ENCODE measurements at regions not wholly inside any gene's neighbourhood (a gene's known extent, or its start where the extent isn't known, plus 50 kb on each side); places are given as distances from the start of the nearest gene placed in this dataset.

DNA sequence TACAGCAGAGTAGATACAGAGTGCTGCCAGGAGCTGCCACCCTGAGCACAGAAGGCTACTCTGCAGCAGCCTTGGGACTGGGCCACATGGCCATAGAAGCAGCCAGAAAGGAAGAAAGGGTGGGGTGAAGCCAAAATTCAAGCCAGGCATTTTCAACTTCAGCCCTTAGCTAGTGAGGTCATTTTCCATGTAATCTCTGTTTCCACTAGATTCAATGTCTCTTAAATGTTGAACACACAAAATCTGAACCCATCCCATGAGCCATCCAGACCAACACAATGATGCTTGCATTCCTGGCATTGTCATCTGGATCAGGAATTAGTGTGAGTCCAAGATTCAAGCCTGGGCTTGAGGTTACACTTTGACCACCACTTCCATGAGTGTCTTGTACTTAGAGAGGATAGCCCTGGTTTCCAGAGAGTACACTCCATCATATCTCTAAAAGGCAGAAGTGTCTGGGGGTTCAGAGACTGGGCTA, 243.6 kb downstream of the OSR1 start:
- intact Hi-C loops (cut with micrococcal nuclease; ENCODE audit: unreplicated experiment): no loop called here
- CTCF ChIA-PET: interaction anchor here (0.6 kb wide), 1 partner anchor 324 kb away, joined by 4 read pairs; no protein-coding TSS in a partner anchor
- Mint-ChIP-seq H3K9me3 (ENCODE audit: low read depth, unreplicated experiment) (no peaks in the 10 kb centered on the region), H3K4me3 (ENCODE audit: low read depth, unreplicated experiment) (no peak overlapping the region), H3K4me1 (ENCODE audit: low read depth, unreplicated experiment) (no peaks in the 10 kb centered on the region), H3K27ac (ENCODE audit: unreplicated experiment) (no peak overlapping the region), H3K27me3 (ENCODE audit: unreplicated experiment) (no peaks in the 10 kb centered on the region), H3K36me3 (ENCODE audit: insufficient read depth, unreplicated experiment) (no peaks in the 10 kb centered on the region)
- no TSS peak for BruUV-seq (replicated peaks)
- no peak for DNase-seq
- TF ChIP-seq, protein P1, sequence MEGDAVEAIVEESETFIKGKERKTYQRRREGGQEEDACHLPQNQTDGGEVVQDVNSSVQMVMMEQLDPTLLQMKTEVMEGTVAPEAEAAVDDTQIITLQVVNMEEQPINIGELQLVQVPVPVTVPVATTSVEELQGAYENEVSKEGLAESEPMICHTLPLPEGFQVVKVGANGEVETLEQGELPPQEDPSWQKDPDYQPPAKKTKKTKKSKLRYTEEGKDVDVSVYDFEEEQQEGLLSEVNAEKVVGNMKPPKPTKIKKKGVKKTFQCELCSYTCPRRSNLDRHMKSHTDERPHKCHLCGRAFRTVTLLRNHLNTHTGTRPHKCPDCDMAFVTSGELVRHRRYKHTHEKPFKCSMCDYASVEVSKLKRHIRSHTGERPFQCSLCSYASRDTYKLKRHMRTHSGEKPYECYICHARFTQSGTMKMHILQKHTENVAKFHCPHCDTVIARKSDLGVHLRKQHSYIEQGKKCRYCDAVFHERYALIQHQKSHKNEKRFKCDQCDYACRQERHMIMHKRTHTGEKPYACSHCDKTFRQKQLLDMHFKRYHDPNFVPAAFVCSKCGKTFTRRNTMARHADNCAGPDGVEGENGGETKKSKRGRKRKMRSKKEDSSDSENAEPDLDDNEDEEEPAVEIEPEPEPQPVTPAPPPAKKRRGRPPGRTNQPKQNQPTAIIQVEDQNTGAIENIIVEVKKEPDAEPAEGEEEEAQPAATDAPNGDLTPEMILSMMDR (IDR thresholded peaks at IDR 0.05; ENCODE audit: unreplicated experiment): no peak

DNA sequence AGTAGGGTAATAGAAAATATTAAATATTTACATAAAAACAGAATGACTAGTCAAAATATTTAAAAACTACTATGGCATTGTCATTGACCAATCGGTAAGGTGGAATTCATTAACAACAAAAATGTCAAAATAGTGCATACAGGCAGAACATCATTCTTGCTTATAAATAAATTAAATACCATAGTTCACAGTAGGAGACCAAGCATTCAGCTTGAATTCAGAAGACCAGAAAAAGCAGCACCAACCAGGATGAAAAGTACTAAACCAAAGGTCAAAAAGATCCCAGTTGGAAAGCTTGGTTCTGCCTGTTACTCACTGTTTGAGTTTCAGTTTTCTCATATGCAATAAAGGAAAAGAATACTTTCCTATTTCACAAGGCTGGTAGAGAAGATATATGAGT, 244.3 kb downstream of the OSR1 start:
- CTCF ChIA-PET: no interaction called here
- TF ChIP-seq, protein P1 (IDR thresholded peaks at IDR 0.05; ENCODE audit: unreplicated experiment): no peak
- H3K9me3 Mint-ChIP-seq (ENCODE audit: low read depth, unreplicated experiment): no peaks in the 10 kb centered on the region
- H3K27me3 Mint-ChIP-seq (ENCODE audit: unreplicated experiment): no peaks in the 10 kb centered on the region
- intact Hi-C loops (cut with micrococcal nuclease; ENCODE audit: unreplicated experiment): no loop called here
- no peak overlapping the region for H3K4me3 Mint-ChIP-seq (ENCODE audit: low read depth, unreplicated experiment)
- H3K36me3 Mint-ChIP-seq (ENCODE audit: insufficient read depth, unreplicated experiment): no peaks in the 10 kb centered on the region
- H3K4me1 Mint-ChIP-seq (ENCODE audit: low read depth, unreplicated experiment): no peaks in the 10 kb centered on the region
- no TSS peak for BruUV-seq (replicated peaks)
- no peak overlapping the region for H3K27ac Mint-ChIP-seq (ENCODE audit: unreplicated experiment)
- no peak for DNase-seq

- CTCF ChIA-PET: no interaction called here
- no peaks in the 10 kb centered on the region for H3K36me3 Mint-ChIP-seq (ENCODE audit: insufficient read depth, unreplicated experiment)
- H3K9me3 Mint-ChIP-seq (ENCODE audit: low read depth, unreplicated experiment): no peaks in the 10 kb centered on the region
- H3K27me3 Mint-ChIP-seq (ENCODE audit: unreplicated experiment): no peaks in the 10 kb centered on the region
- H3K4me1 Mint-ChIP-seq (ENCODE audit: low read depth, unreplicated experiment): no peaks in the 10 kb centered on the region
- DNase-seq: no peak
- BruUV-seq (replicated peaks): no TSS peak
- intact Hi-C loops (cut with micrococcal nuclease; ENCODE audit: unreplicated experiment): no loop called here
- TF ChIP-seq, protein P1 (IDR thresholded peaks at IDR 0.05; ENCODE audit: unreplicated experiment): no peak
- no peak overlapping the region for H3K27ac Mint-ChIP-seq (ENCODE audit: unreplicated experiment)
- no peak overlapping the region for H3K4me3 Mint-ChIP-seq (ENCODE audit: low read depth, unreplicated experiment)
These were observed 247.1 kb downstream of the OSR1 start for GRCh38 chr2:19111354-19111753.

- no peaks in the 10 kb centered on the region for H3K27me3 Mint-ChIP-seq (ENCODE audit: unreplicated experiment)
- CTCF ChIA-PET: interaction anchor here (0.7 kb wide), 1 partner anchor 32 kb away, joined by 9 read pairs; no protein-coding TSS in a partner anchor
These were observed 248.9 kb downstream of the OSR1 start for GRCh38 chr2:19109518-19109917.

More at GRCh38 chr2:19109518-19109917, 248.9 kb downstream of the OSR1 start:
- TF ChIP-seq, protein P1 (IDR thresholded peaks at IDR 0.05; ENCODE audit: unreplicated experiment): no peak
- Mint-ChIP-seq H3K4me3 (ENCODE audit: low read depth, unreplicated experiment) (no peak overlapping the region), H3K36me3 (ENCODE audit: insufficient read depth, unreplicated experiment) (peaks cover 3% of the 10 kb centered on the region), H3K4me1 (ENCODE audit: low read depth, unreplicated experiment) (peaks cover 6% of the 10 kb centered on the region), H3K9me3 (ENCODE audit: low read depth, unreplicated experiment) (no peaks in the 10 kb centered on the region), H3K27ac (ENCODE audit: unreplicated experiment) (no peak overlapping the region)
- no TSS peak for BruUV-seq (replicated peaks)
- intact Hi-C loops (cut with micrococcal nuclease; ENCODE audit: unreplicated experiment): no loop called here
- no peak for DNase-seq

All from Calu3 (cell line).